ENCODE measurements at regions not wholly inside any gene's neighbourhood (a gene's known extent, or its start where the extent isn't known, plus 50 kb on each side); places are given as distances from the start of the nearest gene placed in this dataset.

- no peak overlapping the region for H3K4me3 ChIP-seq (ENCODE audit: low read depth, low read length)
- ChIA-PET CTCF (interaction anchor here (0.6 to 1.4 kb wide), 4 partner anchors 13 to 558 kb away, joined by 3 to 4 read pairs (median 3); no protein-coding TSS in a partner anchor), POLR2A (no interaction called here)
- no peak for TF ChIP-seq KLF9 (tag by site-specific recombination; IDR thresholded peaks at IDR 0.05; ENCODE audit: low read depth)
- TF ChIP-seq PATZ1 (tag by site-specific recombination; IDR thresholded peaks at IDR 0.05) = no peak
- no peak for TF ChIP-seq KLF8 (tag by site-specific recombination; IDR thresholded peaks at IDR 0.05)
- TF ChIP-seq ZNF426 (tag by site-specific recombination; IDR thresholded peaks at IDR 0.05) = no peak
- no peak for TF ChIP-seq ZNF350 (tag by site-specific recombination; IDR thresholded peaks at IDR 0.05)
- TF ChIP-seq ZNF433 (tag by site-specific recombination; IDR thresholded peaks at IDR 0.05; ENCODE audit: low read depth) = no peak
- TF ChIP-seq REST (tag by site-specific recombination; IDR thresholded peaks at IDR 0.05) = no peak
- TF ChIP-seq WT1 (tag by site-specific recombination; IDR thresholded peaks at IDR 0.05) = no peak
- H3K4me1 ChIP-seq (ENCODE audit: control insufficient read depth, insufficient read depth, low read length) = no peaks in the 10 kb centered on the region
- H3K36me3 ChIP-seq (ENCODE audit: control insufficient read depth in 2 of 2, insufficient read depth in 1 of 2, low read length in 2 of 2) = no peaks in the 10 kb centered on the region
- H3K9me3 ChIP-seq (ENCODE audit: control insufficient read depth, insufficient read depth, low read depth, low read length) = no peaks in the 10 kb centered on the region
- H3K27ac ChIP-seq (ENCODE audit: extremely low read depth, low read depth, low read length) = no peak overlapping the region
Observed at GRCh38 chr2:234558642-234559041, 61.8 kb upstream of the ARL4C start.

GRCh38 chr2:234556848-234557573 is 60.1 kb upstream of the ARL4C start:
- H3K4me1 ChIP-seq (ENCODE audit: control insufficient read depth, insufficient read depth, low read length) = no peaks in the 10 kb centered on the region
- TF ChIP-seq ZSCAN18 (tag by site-specific recombination; IDR thresholded peaks at IDR 0.05) (no peak), MYNN (tag by site-specific recombination; IDR thresholded peaks at IDR 0.05; ENCODE audit: borderline replicate concordance) (no peak), ZNF629 (tag by site-specific recombination; IDR thresholded peaks at IDR 0.05) (no peak), ZNF121 (tag by site-specific recombination; IDR thresholded peaks at IDR 0.05) (no peak), ZNF621 (tag by site-specific recombination; IDR thresholded peaks at IDR 0.05) (no peak), ZFP3 (tag by site-specific recombination; IDR thresholded peaks at IDR 0.05; ENCODE audit: low read depth) (no peak), ZNF280C (tag by site-specific recombination; IDR thresholded peaks at IDR 0.05) (no peak), ZNF488 (tag by site-specific recombination; IDR thresholded peaks at IDR 0.05) (no peak)
- CTCF ChIA-PET = interaction anchor here (0.6 to 2.6 kb wide), 5 partner anchors 8 to 550 kb away, joined by 3 to 20 read pairs (median 3); no protein-coding TSS in a partner anchor
- no peaks in the 10 kb centered on the region for H3K36me3 ChIP-seq (ENCODE audit: control insufficient read depth in 2 of 2, insufficient read depth in 1 of 2, low read length in 2 of 2)
- no peaks in the 10 kb centered on the region for H3K9me3 ChIP-seq (ENCODE audit: control insufficient read depth, insufficient read depth, low read depth, low read length)
- H3K27ac ChIP-seq (ENCODE audit: extremely low read depth, low read depth, low read length) = no peak overlapping the region
- POLR2A ChIA-PET = no interaction called here
- H3K4me3 ChIP-seq (ENCODE audit: low read depth, low read length) = no peak overlapping the region

Measured in HEK293 (cell line).